ENCODE measurements at regions not wholly inside any gene's neighbourhood (a gene's known extent, or its start where the extent isn't known, plus 50 kb on each side); places are given as distances from the start of the nearest gene placed in this dataset.
A peak's percentile ranks its signal among the peaks of the same experiment; 100 is the strongest.

DNA sequence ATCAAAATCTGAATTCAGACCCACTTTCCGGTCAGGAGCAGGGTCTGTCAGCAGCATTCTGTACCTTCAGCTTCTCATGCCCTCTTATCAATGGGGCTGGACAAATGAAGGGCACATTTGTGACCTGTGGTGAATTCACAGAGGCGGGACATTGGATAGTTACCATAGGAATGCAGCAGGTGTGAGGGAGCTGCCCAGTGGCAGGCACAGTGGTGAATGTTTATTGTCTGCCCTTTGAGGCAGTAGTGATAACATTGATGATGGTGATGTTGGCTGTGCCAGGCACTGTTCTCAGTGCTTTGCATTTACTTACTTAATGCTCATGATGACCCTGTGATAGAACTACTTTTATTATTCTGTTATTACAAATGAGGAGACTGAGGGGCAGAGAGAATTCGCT is 101.2 kb upstream of the KIT start:
- Histone ChIP-seq H3K4me3 (no peak overlapping the region), H3K27ac (no peak overlapping the region), H3K9me3 (no peaks in the 10 kb centered on the region), H3K36me3 (no peaks in the 10 kb centered on the region), H3K27me3 (no peaks in the 10 kb centered on the region), H3K4me1 (no peaks in the 10 kb centered on the region)
- no peak for TF ChIP-seq EP300 (IDR thresholded peaks at IDR 0.05; ENCODE audit: low read depth)
- TF ChIP-seq, protein P1, sequence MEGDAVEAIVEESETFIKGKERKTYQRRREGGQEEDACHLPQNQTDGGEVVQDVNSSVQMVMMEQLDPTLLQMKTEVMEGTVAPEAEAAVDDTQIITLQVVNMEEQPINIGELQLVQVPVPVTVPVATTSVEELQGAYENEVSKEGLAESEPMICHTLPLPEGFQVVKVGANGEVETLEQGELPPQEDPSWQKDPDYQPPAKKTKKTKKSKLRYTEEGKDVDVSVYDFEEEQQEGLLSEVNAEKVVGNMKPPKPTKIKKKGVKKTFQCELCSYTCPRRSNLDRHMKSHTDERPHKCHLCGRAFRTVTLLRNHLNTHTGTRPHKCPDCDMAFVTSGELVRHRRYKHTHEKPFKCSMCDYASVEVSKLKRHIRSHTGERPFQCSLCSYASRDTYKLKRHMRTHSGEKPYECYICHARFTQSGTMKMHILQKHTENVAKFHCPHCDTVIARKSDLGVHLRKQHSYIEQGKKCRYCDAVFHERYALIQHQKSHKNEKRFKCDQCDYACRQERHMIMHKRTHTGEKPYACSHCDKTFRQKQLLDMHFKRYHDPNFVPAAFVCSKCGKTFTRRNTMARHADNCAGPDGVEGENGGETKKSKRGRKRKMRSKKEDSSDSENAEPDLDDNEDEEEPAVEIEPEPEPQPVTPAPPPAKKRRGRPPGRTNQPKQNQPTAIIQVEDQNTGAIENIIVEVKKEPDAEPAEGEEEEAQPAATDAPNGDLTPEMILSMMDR (IDR thresholded peaks at IDR 0.05): no peak
- no peak for TF ChIP-seq POLR2AphosphoS5 (IDR thresholded peaks at IDR 0.05)
- TF ChIP-seq POLR2A (IDR thresholded peaks at IDR 0.05): no peak
- WGBS, 2 donors (ENCODE audit: low coverage in 1 of 2): 61 to 66% methylated on average over 2 to 3 of the region's 3 CpGs
- intact Hi-C loops (cut with DNase I; ENCODE audit: low total_unique reads): no loop called here
- in situ Hi-C loops (cut with MboI; ENCODE audit: low pct_ligation_motif_present in 1 of 4, low pct_unique_long_range_greater_than_20kb in 1 of 4, low sequenced_read_pairs in 3 of 4): no loop called here
- DNase-seq: peak; percentile 21

DNA sequence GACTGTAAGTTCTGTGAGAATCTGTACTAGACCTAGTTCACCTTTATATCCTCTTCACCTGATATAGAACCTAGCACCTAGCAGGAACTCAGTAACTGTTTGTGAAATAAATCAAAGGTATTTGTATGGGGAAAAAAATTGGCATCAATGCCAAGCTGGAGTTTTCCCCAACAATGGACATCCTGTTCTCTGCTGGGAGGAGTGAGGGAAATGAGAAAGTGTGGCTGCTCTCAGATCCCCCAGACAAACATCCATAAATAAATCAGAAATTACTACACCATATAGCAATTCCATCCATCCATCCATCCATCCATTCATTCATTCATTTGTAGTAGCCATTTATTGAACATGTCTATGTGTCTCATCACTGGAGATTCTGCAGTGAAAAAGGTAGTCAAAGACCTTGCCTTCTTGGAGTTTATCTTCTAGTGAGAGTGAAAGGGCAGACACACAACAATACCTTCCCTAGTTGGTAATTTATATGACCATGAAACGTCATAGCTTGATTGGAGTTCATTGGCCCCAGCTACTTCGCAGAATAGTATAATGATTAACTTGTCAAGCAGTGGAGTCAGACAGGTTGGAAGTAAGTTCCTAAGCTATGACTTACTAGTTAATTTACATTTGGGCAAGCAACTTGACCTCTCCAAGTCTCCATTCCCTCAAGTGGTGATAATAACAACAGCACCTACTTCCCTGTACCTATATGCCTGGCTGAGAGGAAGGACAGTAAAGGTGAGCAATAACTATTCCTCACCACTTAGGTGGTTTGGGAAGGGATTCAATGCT is 98.7 kb upstream of the KIT start:
- TF ChIP-seq EP300 (IDR thresholded peaks at IDR 0.05; ENCODE audit: low read depth): no peak
- peak in 1 of 3 donors; percentile 27 for TF ChIP-seq POLR2AphosphoS5 (IDR thresholded peaks at IDR 0.05)
- no peak for TF ChIP-seq POLR2A (IDR thresholded peaks at IDR 0.05)
- intact Hi-C loops (cut with DNase I; ENCODE audit: low total_unique reads) (no loop called here), in situ Hi-C loops (cut with MboI; ENCODE audit: low pct_ligation_motif_present in 1 of 4, low pct_unique_long_range_greater_than_20kb in 1 of 4, low sequenced_read_pairs in 3 of 4) (no loop called here)
- Histone ChIP-seq H3K36me3 (no peaks in the 10 kb centered on the region), H3K4me3 (no peak overlapping the region), H3K9me3 (no peaks in the 10 kb centered on the region), H3K4me1 (no peaks in the 10 kb centered on the region), H3K27me3 (no peaks in the 10 kb centered on the region), H3K27ac (peak overlapping the region in 1 of 4 donors; percentile 16)
- DNase-seq: no peak
- WGBS, 2 donors (ENCODE audit: low coverage in 1 of 2): 33 to 61% methylated on average over 1 to 2 of the region's 2 CpGs

DNA sequence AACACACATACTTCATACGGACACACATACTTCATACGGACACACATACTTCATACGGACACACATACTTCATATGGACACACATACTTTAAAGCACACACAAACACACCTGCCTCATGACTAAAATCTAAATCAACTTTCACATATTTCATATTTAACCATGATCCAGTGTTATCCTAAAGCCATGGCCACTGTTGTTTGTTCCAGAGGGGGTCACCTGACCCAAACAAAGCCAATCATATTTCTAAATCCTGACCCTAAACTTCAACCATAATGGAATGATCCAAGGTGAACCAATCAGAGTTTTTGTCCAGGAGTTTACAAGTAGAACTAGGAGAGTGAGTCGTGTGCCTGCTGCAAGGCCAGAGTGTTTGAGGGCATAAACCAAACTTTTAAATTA is 97.2 kb upstream of the KIT start:
- whole genome bisulfite sequencing, 2 donors (ENCODE audit: low coverage in 1 of 2): 33 to 43% methylated on average over 3 to 4 of the region's 4 CpGs
- Histone ChIP-seq H3K36me3 (no peaks in the 10 kb centered on the region), H3K4me3 (no peak overlapping the region), H3K9me3 (no peaks in the 10 kb centered on the region), H3K27me3 (no peaks in the 10 kb centered on the region), H3K4me1 (no peaks in the 10 kb centered on the region), H3K27ac (no peak overlapping the region)
- DNase-seq: no peak
- in situ Hi-C loops (cut with MboI; ENCODE audit: low pct_ligation_motif_present in 1 of 4, low pct_unique_long_range_greater_than_20kb in 1 of 4, low sequenced_read_pairs in 3 of 4) (no loop called here), intact Hi-C loops (cut with DNase I; ENCODE audit: low total_unique reads) (no loop called here)
- TF ChIP-seq POLR2AphosphoS5 (IDR thresholded peaks at IDR 0.05) (no peak), POLR2A (IDR thresholded peaks at IDR 0.05) (no peak), EP300 (IDR thresholded peaks at IDR 0.05; ENCODE audit: low read depth) (no peak)
- TF ChIP-seq, protein P1 (IDR thresholded peaks at IDR 0.05): no peak

DNA sequence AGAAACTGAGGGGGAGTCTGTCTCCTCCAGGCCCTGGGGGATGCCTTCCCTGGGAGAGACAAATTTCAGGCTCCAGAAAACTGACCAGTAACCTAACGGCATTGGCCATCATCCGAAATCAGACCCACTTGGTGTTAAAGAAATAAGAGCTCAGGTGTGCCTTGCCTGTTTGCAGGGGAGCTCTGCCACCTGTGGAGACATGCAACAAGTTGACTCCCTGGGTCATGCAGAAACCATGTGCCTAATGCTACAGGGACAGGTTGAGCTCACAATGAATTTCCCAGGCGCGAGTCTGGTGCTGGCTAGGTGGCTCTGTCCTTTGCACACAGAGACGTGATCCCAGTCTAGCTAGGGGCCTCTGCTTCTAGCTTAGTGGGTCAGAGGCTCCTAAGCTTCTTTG is 95.8 kb upstream of the KIT start:
- Histone ChIP-seq H3K9me3 (no peaks in the 10 kb centered on the region), H3K4me3 (no peak overlapping the region), H3K27ac (no peak overlapping the region), H3K27me3 (no peaks in the 10 kb centered on the region), H3K4me1 (peaks cover 0 to 10% (median 0%) of the 10 kb centered on the region in 4 donors), H3K36me3 (no peaks in the 10 kb centered on the region)
- no peak for TF ChIP-seq POLR2A (IDR thresholded peaks at IDR 0.05)
- TF ChIP-seq EP300 (IDR thresholded peaks at IDR 0.05; ENCODE audit: low read depth): no peak
- no peak for TF ChIP-seq POLR2AphosphoS5 (IDR thresholded peaks at IDR 0.05)
- TF ChIP-seq, protein P1 (IDR thresholded peaks at IDR 0.05): no peak
- intact Hi-C loops (cut with DNase I; ENCODE audit: low total_unique reads): no loop called here
- in situ Hi-C loops (cut with MboI; ENCODE audit: low pct_ligation_motif_present in 1 of 4, low pct_unique_long_range_greater_than_20kb in 1 of 4, low sequenced_read_pairs in 3 of 4): no loop called here
- no peak for DNase-seq
- WGBS, 2 donors (ENCODE audit: low coverage in 1 of 2): 66 to 80% methylated on average over 1 to 4 of the region's 5 CpGs

All from transverse colon (tissue), 4 donors.